H1 (cell line): ENCODE measurements at regions not wholly inside any gene's neighbourhood (a gene's known extent, or its start where the extent isn't known, plus 50 kb on each side); places are given as distances from the start of the nearest gene placed in this dataset.

Source experiments
- CTCF ChIA-PET: fragments of 300-600 bp; sonication (Branson Sonifier 250); formaldehyde crosslinking; loops from one replicate; lab custom pipeline; 2021; ENCODE audit not compliant: partially characterized antibody; lab: Charles Lee
- POLR2A ChIA-PET: fragments of 300-600 bp; sonication (Branson Sonifier 250); formaldehyde crosslinking; loops from one replicate; lab custom pipeline; 2021; ENCODE audit warnings: inconsistent platforms; ENCODE audit not compliant: partially characterized antibody; lab: Charles Lee
- DNase-seq, 2 experiments: peaks; one replicate each; pipeline versions ENCODE4 v3.0.0 to v3.0.0-alpha.2; 2010 to 2022; ENCODE audit warnings: low spot score in 2 of 2, low read depth in 1 of 2, mixed read lengths in 1 of 2
- FAIRE-seq: peaks from 2 replicates; lab custom pipeline; 2011; peaks lifted over from hg19 to GRCh38; lab: Jason Lieb, UNC
- H2AFZ ChIP-seq: 2 replicates; pipeline ENCODE4 v1.8.1; 2012; ENCODE audit warnings: low read length, inconsistent platforms
- H2AK5ac ChIP-seq: 2 replicates; pipeline ENCODE4 v1.6.1; 2013; ENCODE audit warnings: low read depth, low read length
- H2BK120ac ChIP-seq: replicated peaks from 2 replicates; pipeline ENCODE3; 2013; ENCODE audit warnings: low read depth, low read length, inconsistent platforms
- H2BK12ac ChIP-seq: 2 replicates; pipeline ENCODE4 v1.6.1; 2013; ENCODE audit warnings: low read depth, low read length
- H2BK15ac ChIP-seq: 2 replicates; pipeline ENCODE4 v1.6.1; 2013; ENCODE audit warnings: low read length
- H2BK20ac ChIP-seq: 2 replicates; pipeline ENCODE4 v1.6.1; 2013; ENCODE audit warnings: low read length
- H2BK5ac ChIP-seq: 2 replicates; pipeline ENCODE4 v1.6.1; 2013; ENCODE audit warnings: low read depth, low read length
- H3K14ac ChIP-seq: 2 replicates; pipeline ENCODE4 v1.6.1; 2013; ENCODE audit warnings: inconsistent platforms; ENCODE audit not compliant: insufficient read length
- H3K18ac ChIP-seq: 2 replicates; pipeline ENCODE4 v1.6.1; 2013; ENCODE audit warnings: low read length; ENCODE audit errors: extremely low read depth
- H3K23ac ChIP-seq: 2 replicates; pipeline ENCODE4 v1.6.1; 2013; ENCODE audit warnings: inconsistent platforms; ENCODE audit not compliant: insufficient read length
- H3K23me2 ChIP-seq: 2 replicates; pipeline ENCODE4 v1.6.1; 2013; ENCODE audit warnings: low read depth, low read length
- H3K27ac ChIP-seq: 2 replicates; pipeline ENCODE4 v1.6.1; 2011; ENCODE audit warnings: low read depth, low read length, inconsistent platforms
- H3K27me3 ChIP-seq, 4 experiments: replicated peaks in 1 of 4; 1 replicate in 1 of 4; 2 replicates in 3 of 4; pipeline versions ENCODE4 v1.6.1 to v1.8.1; 2011 to 2013; ENCODE audit warnings: low read length in 3 of 4, mild to moderate bottlenecking in 3 of 4, inconsistent platforms in 2 of 4, mixed read lengths in 2 of 4, moderate library complexity in 1 of 4; ENCODE audit not compliant: control insufficient read depth in 3 of 4, insufficient read depth in 3 of 4; ENCODE audit errors: extremely low read depth in 1 of 4
- H3K36me3 ChIP-seq, 4 experiments: 2 replicates each; pipeline versions ENCODE4 v1.6.1 to v1.8.1; 2011 to 2013; ENCODE audit warnings: mild to moderate bottlenecking in 4 of 4, low read length in 3 of 4, moderate library complexity in 2 of 4, control low read depth in 1 of 4, inconsistent platforms in 1 of 4; ENCODE audit not compliant: insufficient read depth in 4 of 4, control insufficient read depth in 2 of 4
- H3K4ac ChIP-seq: replicated peaks from 2 replicates; pipeline ENCODE3; 2013; ENCODE audit warnings: low read length, low read depth, mixed read lengths, inconsistent platforms; ENCODE audit not compliant: insufficient read length
- H3K4me1 ChIP-seq, 4 experiments: replicated peaks in 1 of 4; 1 replicate in 1 of 4; 2 replicates in 3 of 4; pipeline versions ENCODE4 v1.6.1 to v1.8.1; 2011 to 2013; ENCODE audit warnings: low read length in 3 of 4, inconsistent platforms in 2 of 4, mixed read lengths in 1 of 4; ENCODE audit not compliant: insufficient read depth in 4 of 4, control insufficient read depth in 3 of 4
- H3K4me2 ChIP-seq, 2 experiments: 2 replicates each; pipeline versions ENCODE4 v1.6.1 to v1.8.1; 2011 to 2013; ENCODE audit warnings: low read depth in 2 of 2, low read length in 2 of 2, control low read depth in 1 of 2, inconsistent platforms in 1 of 2, mild to moderate bottlenecking in 1 of 2; ENCODE audit not compliant: insufficient read depth in 1 of 2
- H3K4me3 ChIP-seq, 4 experiments: fragments of 200-600, 300-600 bp in 1 of 4; sonication (generic), shearing (Covaris generic), sonication (Bioruptor Twin) in 1 of 4; 2 replicates each; pipeline versions ENCODE4 v1.5.1 to v1.8.1; 2011 to 2016; ENCODE audit warnings: low read length in 4 of 4, low read depth in 3 of 4, control low read depth in 2 of 4, inconsistent platforms in 2 of 4, mild to moderate bottlenecking in 2 of 4, mixed read lengths in 1 of 4, moderate library complexity in 1 of 4; ENCODE audit not compliant: insufficient read depth in 2 of 4; ENCODE audit errors: extremely low read depth in 1 of 4
- H3K56ac ChIP-seq: replicated peaks from 2 replicates; pipeline ENCODE3; 2013; ENCODE audit warnings: low read depth, mild to moderate bottlenecking, mixed read lengths, low read length, inconsistent platforms; ENCODE audit not compliant: insufficient read length
- H3K79me1 ChIP-seq: 2 replicates; pipeline ENCODE4 v1.6.1; 2013; ENCODE audit warnings: low read depth, low read length, control low read depth
- H3K79me2 ChIP-seq, 2 experiments: 2 replicates each; pipeline versions ENCODE4 v1.6.1 to v1.8.1; 2012 to 2013; ENCODE audit warnings: low read length in 2 of 2, mild to moderate bottlenecking in 2 of 2, inconsistent platforms in 1 of 2; ENCODE audit not compliant: insufficient read depth in 2 of 2, control insufficient read depth in 1 of 2
- H3K9ac ChIP-seq, 4 experiments: replicated peaks in 1 of 4; 1 replicate in 1 of 4; 2 replicates in 3 of 4; pipeline versions ENCODE4 v1.6.1 to v1.8.1; 2011 to 2013; ENCODE audit warnings: low read depth in 3 of 4, low read length in 3 of 4, control low read depth in 2 of 4, mild to moderate bottlenecking in 2 of 4, moderate library complexity in 2 of 4, inconsistent platforms in 1 of 4; ENCODE audit errors: extremely low read depth in 1 of 4
- H3K9me3 ChIP-seq, 2 experiments: 2 replicates each; pipeline versions ENCODE4 v1.6.1 to v1.8.1; 2012 to 2013; ENCODE audit warnings: mild to moderate bottlenecking in 2 of 2, moderate library complexity in 2 of 2, control low read depth in 1 of 2, inconsistent platforms in 1 of 2, low read depth in 1 of 2, low read length in 1 of 2, mixed read lengths in 1 of 2; ENCODE audit not compliant: insufficient read depth in 2 of 2
- H4K20me1 ChIP-seq, 2 experiments: replicated peaks in 1 of 2; 2 replicates each; pipeline versions ENCODE3 to v1.8.1; 2011 to 2013; ENCODE audit warnings: inconsistent platforms in 2 of 2, low read length in 2 of 2, mild to moderate bottlenecking in 1 of 2; ENCODE audit not compliant: insufficient read depth in 2 of 2, control insufficient read depth in 1 of 2
- H4K5ac ChIP-seq: 2 replicates; pipeline ENCODE4 v1.6.1; 2013; ENCODE audit warnings: low read length, low read depth, mixed read lengths, inconsistent platforms; ENCODE audit not compliant: insufficient read length
- H4K8ac ChIP-seq: 2 replicates; pipeline ENCODE4 v1.8.0; 2013; ENCODE audit warnings: mild to moderate bottlenecking, moderate library complexity, low read length, inconsistent platforms; ENCODE audit not compliant: insufficient read depth; ENCODE audit errors: extremely low read depth
- H4K91ac ChIP-seq: replicated peaks from 2 replicates; pipeline ENCODE3; 2013; ENCODE audit warnings: low read length, mixed read lengths, inconsistent platforms; ENCODE audit not compliant: insufficient read length
- ASH2L ChIP-seq: fragments of 200-600, 300-600 bp; sonication (generic); IDR thresholded peaks from one replicate; pipeline ENCODE4 v1.7.1; 2017; ENCODE audit warnings: low read length
- CTBP2 ChIP-seq: IDR thresholded peaks from 2 replicates; pipeline ENCODE4 v1.7.0; 2011; ENCODE audit warnings: borderline replicate concordance, mild to moderate bottlenecking, moderate library complexity, mixed read lengths, low read length; ENCODE audit not compliant: insufficient read depth, insufficient read length
- E2F6 ChIP-seq: IDR thresholded peaks from 2 replicates; pipeline ENCODE4 v1.6.1; 2012; ENCODE audit warnings: inconsistent platforms
- EZH2 ChIP-seq: fragments of 200-600 bp; sonication (generic); IDR thresholded peaks from 2 replicates; pipeline ENCODE4 v1.7.1; 2012; ENCODE audit warnings: low read depth, mild to moderate bottlenecking, moderate library complexity, low read length, inconsistent platforms; ENCODE audit not compliant: severe bottlenecking
- POLR2A ChIP-seq, 2 experiments: IDR thresholded peaks; 1 replicate in 1 of 2; 2 replicates in 1 of 2; pipeline ENCODE4 v1.6.1; 2011; ENCODE audit warnings: low read depth in 2 of 2, low read length in 2 of 2, mild to moderate bottlenecking in 2 of 2; ENCODE audit errors: control extremely low read depth in 1 of 2
- RFX5 ChIP-seq: IDR thresholded peaks from 2 replicates; pipeline ENCODE4 v1.6.1; 2011; ENCODE audit warnings: low read depth, low read length, improper control_type of control experiment, borderline replicate concordance
- RXRA ChIP-seq: IDR thresholded peaks from 2 replicates; pipeline ENCODE4 v1.6.1; 2011; ENCODE audit warnings: low read depth, mild to moderate bottlenecking, low read length, moderate library complexity; ENCODE audit not compliant: insufficient read depth
- SAP30 ChIP-seq: fragments of 300-600 bp; sonication (generic); IDR thresholded peaks from 2 replicates; pipeline ENCODE4 v1.7.1; 2012; ENCODE audit warnings: low read length, moderate library complexity, mild to moderate bottlenecking, inconsistent platforms; ENCODE audit not compliant: insufficient read depth, insufficient replicate concordance
- SP1 ChIP-seq: IDR thresholded peaks from 2 replicates; pipeline ENCODE4 v1.6.1; 2011; ENCODE audit warnings: low read depth, low read length
- TAF1 ChIP-seq: IDR thresholded peaks from 2 replicates; pipeline ENCODE4 v1.6.1; 2011; ENCODE audit warnings: mild to moderate bottlenecking, low read depth, low read length
- TBP ChIP-seq: IDR thresholded peaks from 2 replicates; pipeline ENCODE4 v1.6.1; 2011; ENCODE audit warnings: low read depth, low read length, improper control_type of control experiment
- YY1 ChIP-seq: IDR thresholded peaks from 2 replicates; pipeline ENCODE4 v1.6.1; 2011; ENCODE audit warnings: low read depth, mild to moderate bottlenecking, low read length
- WGBS, 2 experiments: shearing (Covaris generic) in 1 of 2; methylation state at CpG; one replicate each; pipeline versions ENCODE4 v1.1.6 to v1.1.7; 2013 to 2015; ENCODE audit warnings: low lambda C conversion rate in 2 of 2, mixed read lengths in 2 of 2, inconsistent platforms in 1 of 2, low coverage in 1 of 2, missing lambda C conversion rate in 1 of 2; ENCODE audit not compliant: insufficient replicate concordance in 2 of 2, insufficient coverage in 1 of 2, insufficient read length in 1 of 2; ENCODE audit errors: extremely low coverage in 1 of 2, missing lambda C conversion rate in 1 of 2; 5-methylcytosine and 5-hydroxymethylcytosine counted together

DNA sequence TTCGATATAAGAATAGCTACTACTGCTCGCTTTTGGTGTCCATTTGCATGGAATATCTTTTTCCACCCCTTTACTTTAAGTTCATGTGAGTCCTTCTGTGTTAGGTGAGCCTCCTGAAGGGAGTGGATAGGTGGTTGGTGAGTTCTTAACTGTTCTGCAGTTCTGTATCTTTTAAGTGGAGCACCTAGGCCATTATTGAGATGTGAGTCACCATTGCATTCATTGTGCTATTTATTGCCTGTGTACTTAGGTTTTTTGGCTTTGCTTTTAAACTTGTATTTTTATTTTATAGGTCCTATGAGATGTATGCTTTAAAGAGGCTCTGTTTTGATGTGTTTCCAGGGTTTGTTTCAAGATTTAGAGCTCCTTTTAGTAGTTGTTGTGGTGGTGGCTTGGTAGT is 1430.8 kb downstream of the REEP3 start:
- Histone ChIP-seq H4K8ac (no peak overlapping the region), H4K91ac (no peak overlapping the region), H2AFZ (no peak overlapping the region), H3K4me1 (no peaks in the 10 kb centered on the region), H2BK5ac (no peak overlapping the region), H3K4me3 (no peak overlapping the region), H3K27ac (no peak overlapping the region), H3K18ac (no peak overlapping the region), H2BK20ac (no peak overlapping the region), H3K4me2 (no peak overlapping the region), H2BK15ac (no peak overlapping the region), H3K9ac (no peak overlapping the region), H2BK120ac (no peak overlapping the region), H3K79me1 (no peaks in the 10 kb centered on the region), H3K4ac (no peak overlapping the region), H3K14ac (no peak overlapping the region), H3K23ac (no peak overlapping the region), H3K79me2 (no peaks in the 10 kb centered on the region), H2BK12ac (no peak overlapping the region), H3K9me3 (peaks cover 3 to 10% of the 10 kb centered on the region in 2 experiments; a peak in 2 of 4 replicates), H3K27me3 (no peaks in the 10 kb centered on the region), H2AK5ac (no peak overlapping the region), H4K5ac (no peak overlapping the region), H3K23me2 (no peaks in the 10 kb centered on the region), H3K36me3 (no peaks in the 10 kb centered on the region), H4K20me1 (no peaks in the 10 kb centered on the region), H3K56ac (no peak overlapping the region)
- FAIRE-seq: no peak
- ChIA-PET CTCF (interaction anchor here (0.8 kb wide), 1 partner anchor 19 kb away, joined by 3 read pairs; no protein-coding TSS in a partner anchor), POLR2A (no interaction called here)
- no peak for DNase-seq
- 100% methylated on average over 2 of the region's 2 CpGs; no CpG with 5 or more reads in 1 of the 2 experiments for WGBS, 2 experiments
- no peak for TF ChIP-seq YY1
- no peak for TF ChIP-seq TAF1
- TF ChIP-seq RFX5: no peak
- no peak for TF ChIP-seq ASH2L
- TF ChIP-seq SAP30: no peak
- TF ChIP-seq E2F6: no peak
- no peak for TF ChIP-seq CTBP2
- no peak for TF ChIP-seq EZH2
- TF ChIP-seq POLR2A (IDR thresholded peaks at IDR 0.05; ENCODE audit: control extremely low read depth in 1 of 2, low read depth in 2 of 2, low read length in 2 of 2): no peak
- TF ChIP-seq TBP: no peak
- no peak for TF ChIP-seq RXRA
- no peak for TF ChIP-seq SP1
